ENCODE measurements at regions not wholly inside any gene's neighbourhood (a gene's known extent, or its start where the extent isn't known, plus 50 kb on each side); places are given as distances from the start of the nearest gene placed in this dataset.

GRCh38 chr13:106033659-106034058, 501.8 kb downstream of the EFNB2 start:
- intact Hi-C loops (cut with DNase I), result no loop called here
- DNase-seq (ENCODE audit: low spot score), result no peak

GRCh38 chr13:106032441-106032840, 503.0 kb downstream of the EFNB2 start:
- no peak for DNase-seq (ENCODE audit: low spot score)
- intact Hi-C loops (cut with DNase I), result no loop called here

DNA sequence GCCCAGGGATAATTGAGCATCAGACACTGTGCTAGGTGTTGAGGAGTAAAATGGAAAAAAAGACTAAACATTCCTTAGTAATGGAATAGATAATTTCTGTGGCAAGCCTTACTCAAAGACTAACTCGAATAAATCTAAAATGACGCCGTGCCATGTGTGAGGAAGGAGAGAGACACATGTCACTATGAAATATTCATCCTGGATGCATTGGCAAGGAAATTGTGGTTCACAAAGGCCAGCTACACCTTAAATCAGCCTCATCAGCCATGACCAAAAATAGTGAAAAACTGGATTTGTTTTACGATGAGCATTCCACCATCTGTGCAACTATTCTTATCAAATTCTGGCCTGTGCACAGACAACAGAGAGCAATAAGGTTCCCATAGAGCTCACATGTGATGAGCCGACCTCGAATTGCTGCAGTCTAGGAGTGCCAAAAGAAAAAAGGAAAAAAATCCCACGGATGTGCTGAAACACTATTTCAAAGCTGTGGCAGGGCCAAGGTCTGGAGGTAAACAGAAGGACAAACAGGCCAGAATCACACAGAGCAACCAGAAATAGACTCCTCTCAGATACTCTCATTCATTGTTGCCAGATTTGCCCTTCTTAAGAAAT, 505.7 kb downstream of the EFNB2 start:
- DNase-seq (ENCODE audit: low spot score), result no peak
- intact Hi-C loops (cut with DNase I), result no loop called here

GRCh38 chr13:106028911-106029310, 506.6 kb downstream of the EFNB2 start:
- DNase-seq (ENCODE audit: low spot score), result no peak
- intact Hi-C loops (cut with DNase I), result no loop called here

- DNase-seq (ENCODE audit: low spot score), result no peak
- intact Hi-C loops (cut with DNase I), result no loop called here
Measured at GRCh38 chr13:106011600-106011999, 523.9 kb downstream of the EFNB2 start.

DNA sequence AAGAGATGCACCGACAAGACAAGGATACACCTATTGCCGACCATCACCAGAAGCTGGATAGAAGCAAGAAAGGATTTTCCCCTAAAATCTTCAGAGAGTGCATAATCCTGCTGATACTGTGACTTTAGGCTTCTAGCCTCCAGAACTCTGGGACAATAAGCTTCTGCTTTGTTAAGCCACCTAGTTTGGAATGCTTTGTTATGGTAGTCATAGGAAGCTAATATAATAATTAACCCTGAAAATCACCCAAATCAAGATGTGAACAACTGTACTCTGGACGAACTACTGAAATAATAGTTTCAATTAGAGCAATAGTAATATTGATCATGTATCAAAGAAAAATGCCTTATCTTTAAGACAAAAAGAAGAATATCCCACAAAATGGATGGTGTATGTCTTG, 524.6 kb downstream of the EFNB2 start:
- DNase-seq (ENCODE audit: low spot score), result no peak
- intact Hi-C loops (cut with DNase I), result no loop called here

DNA sequence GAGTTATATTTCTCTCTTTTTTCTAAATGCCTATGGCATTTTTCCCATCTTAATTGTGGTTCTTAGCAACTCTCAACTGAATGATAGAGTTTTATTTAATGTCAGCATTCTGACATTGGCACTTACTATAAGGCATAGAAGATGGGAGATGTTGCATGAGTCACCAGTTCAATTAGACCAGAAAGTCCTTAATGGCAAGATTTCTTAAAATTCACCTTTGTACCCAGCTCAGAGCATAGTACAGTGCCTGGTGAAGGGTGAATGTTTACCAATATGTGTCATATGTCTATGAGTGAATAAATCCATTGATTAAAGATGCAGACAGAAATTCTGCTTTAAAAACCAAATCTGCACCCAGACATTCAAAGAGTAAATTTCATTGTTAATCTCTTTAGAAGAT, 526.9 kb downstream of the EFNB2 start:
- intact Hi-C loops (cut with DNase I), result no loop called here
- no peak for DNase-seq (ENCODE audit: low spot score)

DNA sequence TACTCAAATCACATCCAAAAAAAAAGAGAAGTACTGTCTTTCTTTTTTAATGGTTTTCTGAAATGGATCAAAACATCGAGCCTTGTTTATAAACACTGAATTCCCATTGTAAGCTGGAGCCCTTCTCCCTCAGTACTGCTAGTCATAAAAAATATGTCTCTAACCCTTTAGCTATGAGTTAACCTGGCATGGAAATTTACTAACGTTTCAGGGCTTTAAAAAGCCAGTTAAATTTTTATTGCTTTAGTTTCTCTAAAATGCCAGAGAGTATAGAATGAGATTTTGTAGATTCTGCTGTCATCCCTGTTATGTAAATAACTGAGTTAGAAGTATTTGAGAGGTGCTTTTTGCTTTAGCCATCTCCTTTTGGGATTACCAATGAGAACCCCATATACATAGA, 528.3 kb downstream of the EFNB2 start:
- intact Hi-C loops (cut with DNase I), result no loop called here
- DNase-seq (ENCODE audit: low spot score), result no peak

GRCh38 chr13:106003651-106004050, 531.8 kb downstream of the EFNB2 start:
- intact Hi-C loops (cut with DNase I), result no loop called here
- no peak for DNase-seq (ENCODE audit: low spot score)

- no peak for DNase-seq (ENCODE audit: low spot score)
- intact Hi-C loops (cut with DNase I), result no loop called here
Measured at GRCh38 chr13:106001443-106001842, 534.0 kb downstream of the EFNB2 start.

- intact Hi-C loops (cut with DNase I), result no loop called here
- no peak for DNase-seq (ENCODE audit: low spot score)
Measured at GRCh38 chr13:105997581-105998550, 537.6 kb downstream of the EFNB2 start.

- no peak for DNase-seq (ENCODE audit: low spot score)
- intact Hi-C loops (cut with DNase I), result no loop called here
Measured at GRCh38 chr13:105996391-105997025, 539.0 kb downstream of the EFNB2 start.

DNA sequence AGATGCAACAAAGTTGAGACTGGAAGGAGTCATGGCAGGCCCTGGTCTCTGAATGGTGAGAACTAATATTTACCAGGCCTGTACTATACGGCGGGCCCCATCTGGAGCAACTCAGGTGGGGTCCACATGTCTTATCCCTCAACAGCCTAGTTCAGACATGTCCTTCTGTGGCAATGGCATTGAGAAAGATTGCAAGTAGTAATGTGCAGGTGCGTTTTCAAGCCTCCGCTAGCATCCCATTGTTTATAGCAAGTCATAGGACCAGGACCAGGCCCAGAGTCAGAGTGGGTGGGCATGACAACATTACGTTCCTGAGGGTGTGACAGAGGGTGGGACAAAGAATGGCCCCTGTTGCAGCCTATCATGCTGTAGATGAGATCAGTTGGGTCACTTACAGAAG, 541.1 kb downstream of the EFNB2 start:
- intact Hi-C loops (cut with DNase I), result no loop called here
- no peak for DNase-seq (ENCODE audit: low spot score)

GRCh38 chr13:105991622-105992277, 543.7 kb downstream of the EFNB2 start:
- intact Hi-C loops (cut with DNase I), result no loop called here
- no peak for DNase-seq (ENCODE audit: low spot score)

GRCh38 chr13:105991131-105991530, 544.3 kb downstream of the EFNB2 start:
- DNase-seq (ENCODE audit: low spot score), result no peak
- intact Hi-C loops (cut with DNase I), result no loop called here

DNA sequence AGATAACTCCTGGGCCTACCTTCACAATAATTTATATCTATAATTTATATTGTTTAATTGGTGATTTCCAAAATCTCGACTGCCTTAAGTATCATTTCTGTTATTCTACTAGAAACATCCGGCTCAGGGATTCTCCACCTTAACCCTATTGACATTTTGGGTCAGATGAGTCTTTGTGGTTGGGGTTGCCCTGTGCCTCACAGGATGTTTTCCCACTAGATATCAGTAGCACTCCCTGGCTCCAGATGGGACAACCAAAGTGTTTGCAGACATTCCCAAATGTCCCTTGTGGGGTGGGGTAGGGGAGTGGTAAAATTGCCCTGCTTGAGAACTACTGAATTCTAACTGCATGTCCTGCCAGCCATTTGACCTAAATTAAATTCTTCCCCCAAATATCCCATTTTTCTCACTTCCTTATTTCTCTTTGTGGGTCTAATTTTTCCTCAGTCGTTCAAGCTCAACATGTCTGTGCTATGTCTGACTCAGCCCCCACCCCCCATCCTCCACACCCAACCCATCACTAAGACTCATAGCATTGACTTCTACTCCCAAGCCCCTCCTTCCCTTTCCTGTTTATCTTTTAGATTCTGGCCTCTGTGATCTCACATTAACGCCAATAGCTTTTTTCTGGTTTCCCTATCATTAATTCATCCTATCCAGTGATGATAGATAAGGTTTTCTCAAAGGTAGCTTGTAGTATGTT, 545.1 kb downstream of the EFNB2 start:
- no peak for DNase-seq (ENCODE audit: low spot score)
- intact Hi-C loops (cut with DNase I), result no loop called here

GRCh38 chr13:105984646-105985045, 550.8 kb downstream of the EFNB2 start:
- intact Hi-C loops (cut with DNase I), result no loop called here
- DNase-seq (ENCODE audit: low spot score), result no peak

DNA sequence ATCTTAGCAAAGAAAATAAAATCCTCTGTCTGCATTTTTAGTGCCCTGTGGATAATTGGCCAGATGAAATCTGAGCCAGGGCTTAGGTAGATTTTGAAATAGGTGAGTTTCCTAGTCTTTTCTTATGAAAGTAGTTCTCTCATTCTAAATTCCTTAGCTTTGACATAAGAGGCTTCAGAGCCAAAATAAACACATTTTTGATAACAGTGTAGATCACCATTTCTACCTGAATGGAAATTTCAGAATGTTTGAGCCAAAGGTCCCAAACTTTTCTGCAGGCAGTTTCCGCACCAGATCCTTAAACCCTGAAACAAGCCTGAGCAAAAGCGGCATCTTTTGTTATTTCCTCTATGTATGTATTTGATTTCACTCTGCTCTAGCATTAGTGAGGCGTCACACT, 551.2 kb downstream of the EFNB2 start:
- DNase-seq (ENCODE audit: low spot score), result no peak
- intact Hi-C loops (cut with DNase I), result no loop called here

- intact Hi-C loops (cut with DNase I), result no loop called here
- no peak for DNase-seq (ENCODE audit: low spot score)
Measured at GRCh38 chr13:105982219-105982930, 553.1 kb downstream of the EFNB2 start.

Measured in cardiac septum (tissue), 1 donor.